ENCODE measurements at regions not wholly inside any gene's neighbourhood (a gene's known extent, or its start where the extent isn't known, plus 50 kb on each side); places are given as distances from the start of the nearest gene placed in this dataset.
A peak's percentile ranks its signal among the peaks of the same experiment; 100 is the strongest.

DNA sequence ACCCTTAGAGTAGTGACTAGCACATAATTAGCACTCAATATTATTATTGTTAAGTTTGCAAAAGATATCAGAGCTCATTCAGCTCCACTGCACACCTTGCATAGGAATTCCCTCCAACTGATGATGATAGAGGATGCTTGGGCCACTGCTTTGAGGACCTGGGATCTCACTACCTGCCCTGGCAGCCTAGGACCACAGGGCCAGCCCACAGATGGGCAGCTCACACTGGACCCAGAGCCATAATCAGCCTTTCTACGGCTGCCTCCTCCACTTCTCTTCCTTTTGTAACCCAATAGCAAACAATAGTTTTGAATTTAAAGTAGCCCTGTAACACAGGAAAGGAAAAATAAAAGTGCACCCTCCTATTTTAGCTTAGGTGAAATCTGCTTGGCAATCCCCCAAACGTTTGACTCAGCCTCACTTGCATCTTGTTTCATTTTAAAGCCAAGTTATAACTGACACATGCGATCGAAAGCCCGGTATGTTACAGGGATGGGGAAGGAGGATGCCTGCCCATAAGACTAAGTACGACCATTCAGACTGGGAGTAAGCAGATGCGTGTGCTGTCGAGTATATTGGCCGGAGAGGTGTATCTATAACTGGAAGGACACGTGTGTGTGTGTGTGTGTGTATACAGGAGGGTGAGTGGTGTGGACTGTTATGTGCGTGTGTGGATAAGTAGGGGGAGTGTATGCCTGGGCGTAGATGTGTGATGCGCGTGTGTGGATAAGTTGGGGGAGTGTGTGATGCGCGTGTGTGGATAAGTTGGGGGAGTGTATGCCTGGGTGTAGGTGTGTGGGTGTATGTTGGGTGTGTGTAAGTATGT is 65.9 kb downstream of the CPN2 start:
- Histone ChIP-seq H3K9me3 (ENCODE audit: control insufficient read depth, low read length) (no peaks in the 10 kb centered on the region), H3K4me3 (ENCODE audit: low read length) (peak overlapping the region; percentile 32), H3K9ac (ENCODE audit: low read length) (peak overlapping the region; percentile 17), H3K27me3 (replicated peaks; ENCODE audit: control insufficient read depth, insufficient read depth, low read length) (peaks cover 3% of the 10 kb centered on the region), H3K4me1 (ENCODE audit: control insufficient read depth, insufficient read depth, low read length) (peaks cover 51% of the 10 kb centered on the region), H3K36me3 (ENCODE audit: control insufficient read depth, insufficient read depth, low read length, severe bottlenecking) (no peaks in the 10 kb centered on the region)
- DNase-seq (ENCODE audit: low read depth), result peak; percentile 53

DNA sequence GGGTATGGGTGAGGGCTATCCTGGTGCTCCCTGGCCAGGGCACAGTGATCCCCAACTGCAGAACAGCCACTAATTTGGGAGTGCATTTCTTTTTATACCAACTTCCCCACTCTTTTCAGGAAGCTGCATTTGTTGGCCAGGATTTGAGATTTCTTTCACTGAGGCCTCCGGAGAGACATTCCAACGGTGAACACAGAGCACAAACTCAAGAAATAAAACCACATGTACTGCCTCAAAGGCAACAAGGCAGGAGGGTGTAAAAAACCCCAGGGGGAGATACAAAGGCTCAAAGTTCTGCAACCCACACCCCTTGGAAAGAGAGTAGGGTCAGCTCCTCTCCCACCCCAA is 65.3 kb downstream of the CPN2 start:
- Histone ChIP-seq H3K9ac (ENCODE audit: low read length) (peak overlapping the region; percentile 17), H3K27me3 (replicated peaks; ENCODE audit: control insufficient read depth, insufficient read depth, low read length) (peaks cover 3% of the 10 kb centered on the region), H3K4me1 (ENCODE audit: control insufficient read depth, insufficient read depth, low read length) (peaks cover 45% of the 10 kb centered on the region), H3K36me3 (ENCODE audit: control insufficient read depth, insufficient read depth, low read length, severe bottlenecking) (no peaks in the 10 kb centered on the region), H3K9me3 (ENCODE audit: control insufficient read depth, low read length) (peaks cover 3% of the 10 kb centered on the region), H3K4me3 (ENCODE audit: low read length) (peak overlapping the region; percentile 32)
- DNase-seq (ENCODE audit: low read depth), result peak; percentile 38

DNA sequence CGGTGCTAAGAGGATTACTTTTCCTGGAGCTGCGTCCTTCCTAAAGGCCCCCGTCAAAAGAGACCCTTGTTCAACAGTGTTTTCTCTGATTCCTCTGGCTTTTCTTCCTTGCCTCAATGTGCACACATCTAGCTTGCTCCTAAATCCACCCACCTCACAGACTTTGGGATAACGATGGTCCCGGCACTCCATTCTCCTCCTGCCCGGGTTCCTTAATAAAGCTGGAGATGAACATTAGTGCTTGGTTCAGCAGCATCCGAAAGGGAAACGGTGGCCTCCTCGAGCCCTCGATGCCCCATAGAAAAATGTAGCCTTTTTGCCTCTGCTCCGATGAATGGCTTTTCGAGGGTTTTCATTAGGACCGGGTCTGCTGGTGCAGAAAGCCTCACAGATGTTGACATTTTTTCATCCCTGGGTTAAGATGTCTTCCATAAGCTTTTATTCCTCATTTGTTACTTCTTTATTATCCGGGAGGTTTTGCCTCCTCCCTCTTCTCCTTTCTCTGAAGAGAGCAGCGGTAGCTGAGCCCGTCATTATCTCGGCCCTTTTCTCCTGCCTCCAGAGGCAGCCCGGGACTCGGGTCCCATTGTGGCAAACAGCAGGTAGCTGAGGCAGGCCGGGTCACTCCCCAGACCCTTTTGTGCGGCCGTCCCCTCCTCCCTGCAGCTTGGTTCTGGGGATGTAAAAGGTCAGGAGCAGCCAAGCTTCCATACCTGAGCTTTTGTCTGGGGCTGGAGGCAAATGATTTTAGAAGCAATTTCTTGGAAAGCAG is 64.6 kb downstream of the CPN2 start:
- no peak overlapping the region for H3K4me3 ChIP-seq (ENCODE audit: low read length)
- H3K27me3 ChIP-seq (replicated peaks; ENCODE audit: control insufficient read depth, insufficient read depth, low read length), result peaks cover 3% of the 10 kb centered on the region
- no peaks in the 10 kb centered on the region for H3K36me3 ChIP-seq (ENCODE audit: control insufficient read depth, insufficient read depth, low read length, severe bottlenecking)
- no peak for DNase-seq (ENCODE audit: low read depth)
- H3K9me3 ChIP-seq (ENCODE audit: control insufficient read depth, low read length), result peaks cover 5% of the 10 kb centered on the region
- H3K4me1 ChIP-seq (ENCODE audit: control insufficient read depth, insufficient read depth, low read length), result peaks cover 45% of the 10 kb centered on the region
- no peak overlapping the region for H3K9ac ChIP-seq (ENCODE audit: low read length)

DNA sequence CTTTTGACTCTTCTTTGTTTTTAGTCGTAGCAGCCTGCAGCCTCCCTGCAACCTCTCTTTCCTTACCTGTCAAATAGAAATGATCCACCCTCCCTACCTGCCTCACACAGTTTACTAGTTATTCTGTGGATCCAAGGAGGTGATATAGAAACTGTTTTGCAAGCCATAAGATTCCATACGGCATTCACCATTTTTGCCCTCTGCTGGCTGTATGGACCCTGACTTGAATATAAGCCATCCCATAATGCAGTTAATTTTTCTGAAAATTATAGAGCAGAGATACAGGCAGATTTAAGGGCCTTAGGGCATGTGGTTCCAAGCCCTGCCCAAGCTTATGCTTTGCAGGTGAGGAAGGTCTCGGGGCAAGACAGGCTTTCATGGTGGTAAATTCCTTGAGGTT is 63.8 kb downstream of the CPN2 start:
- no peak for DNase-seq (ENCODE audit: low read depth)
- H3K36me3 ChIP-seq (ENCODE audit: control insufficient read depth, insufficient read depth, low read length, severe bottlenecking), result no peaks in the 10 kb centered on the region
- peaks cover 3% of the 10 kb centered on the region for H3K27me3 ChIP-seq (replicated peaks; ENCODE audit: control insufficient read depth, insufficient read depth, low read length)
- H3K4me1 ChIP-seq (ENCODE audit: control insufficient read depth, insufficient read depth, low read length), result peaks cover 40% of the 10 kb centered on the region
- no peak overlapping the region for H3K9ac ChIP-seq (ENCODE audit: low read length)
- H3K4me3 ChIP-seq (ENCODE audit: low read length), result no peak overlapping the region
- peaks cover 5% of the 10 kb centered on the region for H3K9me3 ChIP-seq (ENCODE audit: control insufficient read depth, low read length)

DNA sequence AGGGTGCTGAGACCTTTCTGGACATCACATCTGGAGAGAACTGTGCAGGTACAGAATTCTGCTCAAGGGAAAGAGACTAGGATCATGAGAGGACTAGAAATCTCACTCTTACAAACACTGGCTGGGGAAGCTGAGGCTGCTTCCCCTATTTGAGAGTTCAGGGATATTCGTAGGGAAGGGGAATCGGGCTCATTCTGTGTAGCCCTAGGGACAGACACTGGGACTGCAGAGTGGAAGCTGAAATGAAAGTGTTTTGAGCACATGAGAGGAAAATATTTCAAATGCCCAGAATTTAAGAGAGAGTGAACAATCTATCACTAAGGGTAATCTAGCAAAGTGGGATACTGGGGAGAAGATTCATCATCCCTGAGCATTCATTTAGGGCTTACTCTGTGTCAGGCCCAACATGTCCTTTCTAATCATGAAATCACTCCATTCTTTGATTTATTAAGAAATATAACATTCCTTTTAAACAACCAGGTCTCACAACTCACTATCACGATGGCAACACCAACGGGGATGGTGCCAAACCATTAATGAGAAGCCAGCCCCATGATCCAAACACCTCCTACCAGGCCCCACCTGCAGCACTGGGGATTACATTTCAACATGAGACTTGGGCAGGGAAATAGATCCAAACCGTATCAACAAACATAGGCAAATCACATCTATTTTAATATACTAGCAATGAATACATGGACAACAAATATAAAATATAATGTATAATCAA is 63.0 kb downstream of the CPN2 start:
- H3K9ac ChIP-seq (ENCODE audit: low read length), result no peak overlapping the region
- peaks cover 5% of the 10 kb centered on the region for H3K9me3 ChIP-seq (ENCODE audit: control insufficient read depth, low read length)
- H3K4me1 ChIP-seq (ENCODE audit: control insufficient read depth, insufficient read depth, low read length), result peaks cover 32% of the 10 kb centered on the region
- no peaks in the 10 kb centered on the region for H3K36me3 ChIP-seq (ENCODE audit: control insufficient read depth, insufficient read depth, low read length, severe bottlenecking)
- no peak for DNase-seq (ENCODE audit: low read depth)
- peaks cover 3% of the 10 kb centered on the region for H3K27me3 ChIP-seq (replicated peaks; ENCODE audit: control insufficient read depth, insufficient read depth, low read length)
- no peak overlapping the region for H3K4me3 ChIP-seq (ENCODE audit: low read length)

Data from adipocyte (in vitro differentiated cells).